K562 (cell line): ENCODE measurements at regions not wholly inside any gene's neighbourhood (a gene's known extent, or its start where the extent isn't known, plus 50 kb on each side); places are given as distances from the start of the nearest gene placed in this dataset.

Source experiments
- ATAC-seq: fragments of 200-7000 bp; cut with Tn5 transposase; 3 replicates; pipeline ENCODE4 v1.9.1; 2020; ENCODE audit warnings: moderate library complexity
- BruUV-seq: library from RNA; stranded (reverse); fragments of 400-500 nt; replicated peaks from 2 replicates; lab custom pipeline; 2021; lab: Mats Ljungman, UMichigan
- CTCF ChIA-PET: fragments of 300-600 bp; formaldehyde crosslinking; extraction: SDS; loops from one replicate; lab custom pipeline; 2021; ENCODE audit warnings: low intra/inter-chr PET ratio; lab: Yijun Ruan, JAX
- POLR2A ChIA-PET: fragments of 300-600, 350-650 bp; sonication (Branson Sonifier 250); formaldehyde crosslinking; extraction: SDS; loops from one replicate; lab custom pipeline; 2021; ENCODE audit warnings: antibody characterized with exemption, inconsistent platforms; lab: Yijun Ruan, JAX
- DNase-seq, 4 experiments: peaks; one replicate each; pipeline versions ENCODE4 v3.0.0 to v3.0.0-alpha.2; 2011 to 2018; ENCODE audit warnings: low spot score in 3 of 4, mixed read lengths in 3 of 4; ENCODE audit errors: extremely low read depth in 1 of 4
- FAIRE-seq: peaks from 2 replicates; lab custom pipeline; 2011; peaks lifted over from hg19 to GRCh38; lab: Jason Lieb, UNC
- H2AFZ ChIP-seq: 2 replicates; pipeline ENCODE4 v1.6.0; 2011; ENCODE audit warnings: low read depth, low read length, control low read depth, inconsistent platforms
- H3K27ac ChIP-seq: fragments of 200-600 bp; 3 replicates; pipeline ENCODE4 v1.8.0; 2011; ENCODE audit warnings: low read depth, mild to moderate bottlenecking, control low read depth, inconsistent platforms, low read length, moderate library complexity, mixed read lengths; ENCODE audit errors: extremely low read depth
- H3K27me3 ChIP-seq, 2 experiments: fragments of 300-600 bp in 1 of 2; 2 replicates in 1 of 2; 3 replicates in 1 of 2; pipeline versions ENCODE4 v1.6.0 to v1.8.0; 2011; ENCODE audit warnings: inconsistent platforms in 2 of 2, low read length in 2 of 2, mild to moderate bottlenecking in 1 of 2, mixed read lengths in 1 of 2, moderate library complexity in 1 of 2; ENCODE audit not compliant: control insufficient read depth in 2 of 2, insufficient read depth in 2 of 2
- H3K36me3 ChIP-seq: fragments of 300-600 bp; 3 replicates; pipeline ENCODE4 v1.8.0; 2011; ENCODE audit warnings: mild to moderate bottlenecking, low read length, inconsistent platforms; ENCODE audit not compliant: control insufficient read depth, insufficient read depth
- H3K4me1 ChIP-seq, 2 experiments: fragments of 200-600 bp in 1 of 2; replicated peaks in 1 of 2; 2 replicates in 1 of 2; 3 replicates in 1 of 2; pipeline versions ENCODE4 v1.5.1 to v1.8.0; 2011; ENCODE audit warnings: inconsistent platforms in 2 of 2, low read length in 2 of 2, mild to moderate bottlenecking in 1 of 2, mixed read lengths in 1 of 2, moderate library complexity in 1 of 2; ENCODE audit not compliant: control insufficient read depth in 2 of 2, insufficient read depth in 2 of 2
- H3K4me2 ChIP-seq: 2 replicates; pipeline ENCODE4 v1.6.1; 2011; ENCODE audit warnings: low read length, control low read depth, inconsistent platforms, mixed read lengths; ENCODE audit not compliant: insufficient read depth
- H3K4me3 ChIP-seq: fragments of 200-600 bp; sonication (generic), shearing (Covaris generic); 2 replicates; pipeline ENCODE4 v1.5.1; 2016; ENCODE audit warnings: control low read depth, inconsistent platforms
- H3K79me2 ChIP-seq: fragments of 200-600 bp; 3 replicates; pipeline ENCODE4 v1.8.0; 2011; ENCODE audit warnings: low read length, inconsistent platforms; ENCODE audit not compliant: control insufficient read depth, insufficient read depth
- H3K9ac ChIP-seq, 2 experiments: 2 replicates each; pipeline versions ENCODE4 v1.6.0 to v1.6.1; 2011; ENCODE audit warnings: low read depth in 2 of 2, low read length in 2 of 2, control low read depth in 1 of 2, inconsistent platforms in 1 of 2, mild to moderate bottlenecking in 1 of 2, mixed read lengths in 1 of 2; ENCODE audit not compliant: insufficient read depth in 1 of 2
- H3K9me1 ChIP-seq: one replicate; pipeline ENCODE4 v1.6.0; 2011; ENCODE audit warnings: inconsistent platforms, mild to moderate bottlenecking, low read length, moderate library complexity; ENCODE audit not compliant: control insufficient read depth, insufficient read depth
- H3K9me3 ChIP-seq: replicated peaks from 2 replicates; pipeline ENCODE4 v1.5.1; 2011; ENCODE audit warnings: low read depth, low read length, inconsistent platforms; ENCODE audit not compliant: control insufficient read depth, insufficient read depth
- H4K20me1 ChIP-seq: replicated peaks from 2 replicates; pipeline ENCODE4 v1.6.1; 2011; ENCODE audit warnings: low read length, inconsistent platforms, mixed read lengths; ENCODE audit not compliant: control insufficient read depth, insufficient read depth
- EZH2 ChIP-seq: IDR thresholded peaks from 2 replicates; pipeline ENCODE4 v1.6.1; 2012; ENCODE audit warnings: low read depth, mild to moderate bottlenecking, inconsistent platforms, low read length, borderline replicate concordance
- MAFG ChIP-seq: fragments of 450-650 bp; conservative IDR thresholded peaks from 2 replicates; pipeline ENCODE4 v1.6.1; 2016; ENCODE audit warnings: missing genetic modification characterization, missing compliant biosample characterization
- MCM5 ChIP-seq: fragments of 450-650 bp; IDR thresholded peaks from 2 replicates; pipeline ENCODE4 v1.6.1; 2016; ENCODE audit warnings: low read depth
- PTRF ChIP-seq: fragments of 450-650 bp; IDR thresholded peaks from 2 replicates; pipeline ENCODE4 v1.6.1; 2016; ENCODE audit warnings: mild to moderate bottlenecking, missing genetic modification characterization, missing compliant biosample characterization
- RUNX1 ChIP-seq: sonication (generic); IDR thresholded peaks from 2 replicates; pipeline ENCODE4 v1.6.1; 2016; ENCODE audit warnings: antibody characterized with exemption, low read depth
- SRSF3 ChIP-seq: fragments of 200-400 bp; formaldehyde crosslinking; IDR thresholded peaks from 2 replicates; pipeline ENCODE4 v1.6.1; 2016; ENCODE audit warnings: mild to moderate bottlenecking, low read length, moderate library complexity; ENCODE audit not compliant: insufficient read depth
- TARDBP ChIP-seq: fragments of 450-650 bp; IDR thresholded peaks from 2 replicates; pipeline ENCODE4 v1.6.1; 2016
- ZFX ChIP-seq: sonication (generic); formaldehyde crosslinking; IDR thresholded peaks from 2 replicates; pipeline ENCODE4 v1.8.0; 2022; ENCODE audit warnings: mild to moderate bottlenecking, missing genetic modification reagents, moderate library complexity
- ZNF133 ChIP-seq: fragments of 250-450 bp; sonication (Bioruptor Pico); IDR thresholded peaks from 2 replicates; pipeline ENCODE4 v1.4.0; 2020; ENCODE audit warnings: mild to moderate bottlenecking
- ZNF217 ChIP-seq: sonication (generic); formaldehyde crosslinking; IDR thresholded peaks from 2 replicates; pipeline ENCODE4 v1.8.0; 2022; ENCODE audit warnings: mild to moderate bottlenecking, missing genetic modification reagents
- ZNF79 ChIP-seq: fragments of 250-450 bp; sonication (Bioruptor Pico); IDR thresholded peaks from 2 replicates; pipeline ENCODE4 v1.4.0; 2020; ENCODE audit warnings: low read depth, mild to moderate bottlenecking, moderate library complexity
- in situ Hi-C: fragments of 300-500 bp; cut with MboI; formaldehyde crosslinking; loops from 4 replicates; pipeline ENCODE4 v1.15.0; 2018; ENCODE audit warnings: inconsistent platforms, mixed read lengths
- intact Hi-C: fragments of 100-400 bp; cut with micrococcal nuclease; formaldehyde crosslinking; loops from 2 replicates; pipeline ENCODE4 v1.14.2; 2022
- TF ChIP-seq, protein P1 (sequence below): fragments of 450-650 bp; IDR thresholded peaks from 2 replicates; pipeline ENCODE4 v1.6.1; 2016; ENCODE audit warnings: mild to moderate bottlenecking
- TF ChIP-seq, protein P2 (sequence below): fragments of 200-800 bp; sonication (Bioruptor generic); IDR thresholded peaks from 2 replicates; pipeline ENCODE4 v1.6.1; 2016; ENCODE audit warnings: missing genetic modification characterization, missing compliant biosample characterization
- TF ChIP-seq, protein P3 (sequence below), 3 experiments: fragments of 200-800 bp in 1 of 3; sonication (Bioruptor generic) in 1 of 3; sonication (generic) in 1 of 3; formaldehyde crosslinking in 1 of 3; IDR thresholded peaks; 2 replicates each; pipeline versions ENCODE4 v1.6.1 to v1.8.0; 2016 to 2022; ENCODE audit warnings: mild to moderate bottlenecking in 2 of 3, missing compliant biosample characterization in 2 of 3, missing genetic modification characterization in 2 of 3, missing genetic modification reagents in 1 of 3

GRCh38 chr4:156442912-156443311 is 489.2 kb upstream of the CTSO start:
- TF ChIP-seq, protein P1, sequence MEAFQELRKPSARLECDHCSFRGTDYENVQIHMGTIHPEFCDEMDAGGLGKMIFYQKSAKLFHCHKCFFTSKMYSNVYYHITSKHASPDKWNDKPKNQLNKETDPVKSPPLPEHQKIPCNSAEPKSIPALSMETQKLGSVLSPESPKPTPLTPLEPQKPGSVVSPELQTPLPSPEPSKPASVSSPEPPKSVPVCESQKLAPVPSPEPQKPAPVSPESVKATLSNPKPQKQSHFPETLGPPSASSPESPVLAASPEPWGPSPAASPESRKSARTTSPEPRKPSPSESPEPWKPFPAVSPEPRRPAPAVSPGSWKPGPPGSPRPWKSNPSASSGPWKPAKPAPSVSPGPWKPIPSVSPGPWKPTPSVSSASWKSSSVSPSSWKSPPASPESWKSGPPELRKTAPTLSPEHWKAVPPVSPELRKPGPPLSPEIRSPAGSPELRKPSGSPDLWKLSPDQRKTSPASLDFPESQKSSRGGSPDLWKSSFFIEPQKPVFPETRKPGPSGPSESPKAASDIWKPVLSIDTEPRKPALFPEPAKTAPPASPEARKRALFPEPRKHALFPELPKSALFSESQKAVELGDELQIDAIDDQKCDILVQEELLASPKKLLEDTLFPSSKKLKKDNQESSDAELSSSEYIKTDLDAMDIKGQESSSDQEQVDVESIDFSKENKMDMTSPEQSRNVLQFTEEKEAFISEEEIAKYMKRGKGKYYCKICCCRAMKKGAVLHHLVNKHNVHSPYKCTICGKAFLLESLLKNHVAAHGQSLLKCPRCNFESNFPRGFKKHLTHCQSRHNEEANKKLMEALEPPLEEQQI, result no peak
- TF ChIP-seq ZNF133 (no peak), MCM5 (no peak), RUNX1 (no peak), ZNF79 (CRISPR knock-in tag) (no peak), PTRF (no peak), MAFG (tag) (no peak), ZNF217 (CRISPR knock-in tag) (no peak), TARDBP (no peak), ZFX (CRISPR knock-in tag) (no peak), SRSF3 (no peak), EZH2 (no peak)
- TF ChIP-seq, protein P2, sequence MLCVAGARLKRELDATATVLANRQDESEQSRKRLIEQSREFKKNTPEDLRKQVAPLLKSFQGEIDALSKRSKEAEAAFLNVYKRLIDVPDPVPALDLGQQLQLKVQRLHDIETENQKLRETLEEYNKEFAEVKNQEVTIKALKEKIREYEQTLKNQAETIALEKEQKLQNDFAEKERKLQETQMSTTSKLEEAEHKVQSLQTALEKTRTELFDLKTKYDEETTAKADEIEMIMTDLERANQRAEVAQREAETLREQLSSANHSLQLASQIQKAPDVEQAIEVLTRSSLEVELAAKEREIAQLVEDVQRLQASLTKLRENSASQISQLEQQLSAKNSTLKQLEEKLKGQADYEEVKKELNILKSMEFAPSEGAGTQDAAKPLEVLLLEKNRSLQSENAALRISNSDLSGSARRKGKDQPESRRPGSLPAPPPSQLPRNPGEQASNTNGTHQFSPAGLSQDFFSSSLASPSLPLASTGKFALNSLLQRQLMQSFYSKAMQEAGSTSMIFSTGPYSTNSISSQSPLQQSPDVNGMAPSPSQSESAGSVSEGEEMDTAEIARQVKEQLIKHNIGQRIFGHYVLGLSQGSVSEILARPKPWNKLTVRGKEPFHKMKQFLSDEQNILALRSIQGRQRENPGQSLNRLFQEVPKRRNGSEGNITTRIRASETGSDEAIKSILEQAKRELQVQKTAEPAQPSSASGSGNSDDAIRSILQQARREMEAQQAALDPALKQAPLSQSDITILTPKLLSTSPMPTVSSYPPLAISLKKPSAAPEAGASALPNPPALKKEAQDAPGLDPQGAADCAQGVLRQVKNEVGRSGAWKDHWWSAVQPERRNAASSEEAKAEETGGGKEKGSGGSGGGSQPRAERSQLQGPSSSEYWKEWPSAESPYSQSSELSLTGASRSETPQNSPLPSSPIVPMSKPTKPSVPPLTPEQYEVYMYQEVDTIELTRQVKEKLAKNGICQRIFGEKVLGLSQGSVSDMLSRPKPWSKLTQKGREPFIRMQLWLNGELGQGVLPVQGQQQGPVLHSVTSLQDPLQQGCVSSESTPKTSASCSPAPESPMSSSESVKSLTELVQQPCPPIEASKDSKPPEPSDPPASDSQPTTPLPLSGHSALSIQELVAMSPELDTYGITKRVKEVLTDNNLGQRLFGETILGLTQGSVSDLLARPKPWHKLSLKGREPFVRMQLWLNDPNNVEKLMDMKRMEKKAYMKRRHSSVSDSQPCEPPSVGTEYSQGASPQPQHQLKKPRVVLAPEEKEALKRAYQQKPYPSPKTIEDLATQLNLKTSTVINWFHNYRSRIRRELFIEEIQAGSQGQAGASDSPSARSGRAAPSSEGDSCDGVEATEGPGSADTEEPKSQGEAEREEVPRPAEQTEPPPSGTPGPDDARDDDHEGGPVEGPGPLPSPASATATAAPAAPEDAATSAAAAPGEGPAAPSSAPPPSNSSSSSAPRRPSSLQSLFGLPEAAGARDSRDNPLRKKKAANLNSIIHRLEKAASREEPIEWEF (CRISPR knock-in tag), result no peak
- TF ChIP-seq, protein P3, sequence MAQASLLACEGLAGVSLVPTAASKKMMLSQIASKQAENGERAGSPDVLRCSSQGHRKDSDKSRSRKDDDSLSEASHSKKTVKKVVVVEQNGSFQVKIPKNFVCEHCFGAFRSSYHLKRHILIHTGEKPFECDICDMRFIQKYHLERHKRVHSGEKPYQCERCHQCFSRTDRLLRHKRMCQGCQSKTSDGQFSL (CRISPR knock-in tag; IDR thresholded peaks at IDR 0.05), result no peak
- TF ChIP-seq, protein P3 (tag; IDR thresholded peaks at IDR 0.05), result no peak
- no TSS peak for BruUV-seq
- no peak for FAIRE-seq
- in situ Hi-C loops (no loop called here), intact Hi-C loops (no loop called here)
- no peak overlapping the region for H2AFZ ChIP-seq
- ChIA-PET POLR2A (no interaction called here), CTCF (no interaction called here)
- ATAC-seq, result no peak
- H3K79me2 ChIP-seq, result no peaks in the 10 kb centered on the region
- no peak overlapping the region for H3K9ac ChIP-seq
- H3K4me2 ChIP-seq, result no peak overlapping the region
- H3K9me3 ChIP-seq, result no peaks in the 10 kb centered on the region
- no peak overlapping the region for H3K27ac ChIP-seq
- H4K20me1 ChIP-seq, result no peaks in the 10 kb centered on the region
- H3K27me3 ChIP-seq, result no peaks in the 10 kb centered on the region
- H3K36me3 ChIP-seq, result no peaks in the 10 kb centered on the region
- no peak overlapping the region for H3K4me3 ChIP-seq
- H3K4me1 ChIP-seq, result no peaks in the 10 kb centered on the region
- H3K9me1 ChIP-seq, result no peaks in the 10 kb centered on the region
- no peak for DNase-seq
